ENCODE measurements at regions not wholly inside any gene's neighbourhood (a gene's known extent, or its start where the extent isn't known, plus 50 kb on each side); places are given as distances from the start of the nearest gene placed in this dataset.

- Histone ChIP-seq H2BK120ac (replicated peaks; ENCODE audit: low read depth, low read length) (no peak overlapping the region), H3K23me2 (ENCODE audit: low read depth, low read length) (no peaks in the 10 kb centered on the region), H3K56ac (replicated peaks; ENCODE audit: insufficient read length, low read depth, low read length) (no peak overlapping the region), H3K27me3 (replicated peaks in 1 of 4; ENCODE audit: control insufficient read depth in 3 of 4, extremely low read depth in 1 of 4, insufficient read depth in 3 of 4, low read length in 3 of 4) (no peaks in the 10 kb centered on the region), H2BK5ac (ENCODE audit: low read depth, low read length) (no peak overlapping the region), H4K8ac (ENCODE audit: extremely low read depth, insufficient read depth, low read length) (no peak overlapping the region), H3K36me3 (ENCODE audit: control insufficient read depth in 2 of 4, insufficient read depth in 4 of 4, low read length in 3 of 4) (no peaks in the 10 kb centered on the region), H3K4me2 (ENCODE audit: insufficient read depth in 1 of 2, low read depth in 2 of 2, low read length in 2 of 2) (no peak overlapping the region), H3K14ac (ENCODE audit: insufficient read length) (no peak overlapping the region), H4K5ac (ENCODE audit: insufficient read length, low read depth, low read length) (no peak overlapping the region), H2AFZ (ENCODE audit: low read length) (no peak overlapping the region), H3K27ac (ENCODE audit: low read depth, low read length) (no peak overlapping the region), H4K20me1 (replicated peaks in 1 of 2; ENCODE audit: control insufficient read depth in 1 of 2, insufficient read depth in 2 of 2, low read length in 2 of 2) (no peaks in the 10 kb centered on the region), H3K4ac (replicated peaks; ENCODE audit: insufficient read length, low read depth, low read length) (no peak overlapping the region), H3K23ac (ENCODE audit: insufficient read length) (no peak overlapping the region), H3K18ac (ENCODE audit: extremely low read depth, low read length) (no peak overlapping the region), H2BK15ac (ENCODE audit: low read length) (no peak overlapping the region), H3K9ac (replicated peaks in 1 of 4; ENCODE audit: extremely low read depth in 1 of 4, low read depth in 3 of 4, low read length in 3 of 4) (no peak overlapping the region), H3K4me3 (ENCODE audit: extremely low read depth in 1 of 4, insufficient read depth in 2 of 4, low read depth in 3 of 4, low read length in 4 of 4) (no peak overlapping the region), H2BK20ac (ENCODE audit: low read length) (no peak overlapping the region), H3K79me2 (ENCODE audit: control insufficient read depth in 1 of 2, insufficient read depth in 2 of 2, low read length in 2 of 2) (no peaks in the 10 kb centered on the region), H2BK12ac (ENCODE audit: low read depth, low read length) (no peak overlapping the region), H3K4me1 (replicated peaks in 1 of 4; ENCODE audit: control insufficient read depth in 3 of 4, insufficient read depth in 4 of 4, low read length in 3 of 4) (no peaks in the 10 kb centered on the region), H2AK5ac (ENCODE audit: low read depth, low read length) (no peak overlapping the region), H3K9me3 (ENCODE audit: insufficient read depth in 2 of 2, low read depth in 1 of 2, low read length in 1 of 2) (no peaks in the 10 kb centered on the region), H3K79me1 (ENCODE audit: low read depth, low read length) (no peaks in the 10 kb centered on the region), H4K91ac (replicated peaks; ENCODE audit: insufficient read length, low read length) (no peak overlapping the region)
- TF ChIP-seq POU5F1 (IDR thresholded peaks at IDR 0.05; ENCODE audit: low read depth, low read length) (no peak), YY1 (IDR thresholded peaks at IDR 0.05; ENCODE audit: low read depth, low read length) (no peak), KDM4A (IDR thresholded peaks at IDR 0.05; ENCODE audit: low read depth, low read length, severe bottlenecking) (no peak), TCF12 (IDR thresholded peaks at IDR 0.05; ENCODE audit: low read depth, low read length) (no peak)
- 91% methylated on average over 5 of the region's 5 CpGs; no CpG with 5 or more reads in 1 of the 2 experiments for WGBS, 2 experiments (ENCODE audit: extremely low coverage in 1 of 2, insufficient coverage in 1 of 2, insufficient read length in 1 of 2, insufficient replicate concordance in 2 of 2, low coverage in 1 of 2, low lambda C conversion rate in 2 of 2, missing lambda C conversion rate in 1 of 2)
- POLR2A ChIA-PET (ENCODE audit: partially characterized antibody): no interaction called here
- DNase-seq (ENCODE audit: low read depth in 1 of 2, low spot score in 2 of 2) (no peak), FAIRE-seq (no peak)
- CTCF ChIA-PET (ENCODE audit: partially characterized antibody): interaction anchor here (0.5 to 0.7 kb wide), 2 partner anchors 14 to 149 kb away, joined by 3 read pairs; no protein-coding TSS in a partner anchor
Observed at GRCh38 chr7:136555933-136556332, 312.5 kb upstream of the CHRM2 start.
